HG02973 (cell line): ENCODE measurements at regions not wholly inside any gene's neighbourhood (a gene's known extent, or its start where the extent isn't known, plus 50 kb on each side); places are given as distances from the start of the nearest gene placed in this dataset.
"Not testable (repeated sequence)": the region's sequence is repeated elsewhere in the genome, so short reads cannot be mapped to it uniquely, and the experiment has no call there.

ENCODE experiments used
- ATAC-seq: cut with Tn5 transposase; IDR thresholded peaks from one replicate; pipeline ENCODE4 v1.9.1; 2021; ENCODE audit warnings: moderate library complexity; ENCODE audit not compliant: unreplicated experiment

DNA sequence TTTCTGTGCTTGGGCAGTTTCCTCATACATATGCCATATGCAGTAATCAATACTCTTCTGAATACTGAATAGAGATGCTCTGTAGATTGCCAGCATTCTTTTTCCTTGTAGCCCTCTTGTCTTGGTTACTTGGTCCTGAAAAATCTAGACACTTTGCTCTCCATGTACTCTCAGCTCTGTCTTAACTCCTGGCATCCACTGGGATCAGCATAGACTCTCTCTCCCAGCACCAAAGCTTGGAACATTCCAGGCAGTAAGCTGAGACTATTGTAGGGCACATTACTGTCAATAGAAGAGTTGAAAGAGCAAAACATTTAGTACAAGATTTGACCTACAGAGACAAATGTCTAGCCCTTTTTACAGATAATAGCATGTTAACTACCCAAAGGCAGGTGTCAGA, 1100.3 kb downstream of the TBL1XR1 start:
- no peak for ATAC-seq

DNA sequence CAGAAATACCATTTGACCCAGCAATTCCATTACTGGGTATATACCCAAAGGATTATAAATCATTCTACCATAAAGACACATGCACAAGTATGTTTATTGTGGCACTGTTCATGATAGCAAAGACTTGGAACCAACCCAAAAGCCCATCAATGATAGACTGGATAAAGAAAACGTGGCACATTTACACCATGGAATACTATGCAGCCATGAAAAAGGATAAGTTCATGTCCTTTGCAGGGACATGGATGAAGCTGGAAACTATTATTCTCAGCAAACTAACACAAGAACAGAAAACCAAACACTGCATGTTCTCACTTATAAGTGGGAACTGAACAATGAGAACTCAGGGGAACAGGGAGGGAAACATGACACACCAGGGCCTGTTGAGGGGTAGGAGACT, 1103.4 kb downstream of the TBL1XR1 start:
- not testable (repeated sequence) for ATAC-seq

DNA sequence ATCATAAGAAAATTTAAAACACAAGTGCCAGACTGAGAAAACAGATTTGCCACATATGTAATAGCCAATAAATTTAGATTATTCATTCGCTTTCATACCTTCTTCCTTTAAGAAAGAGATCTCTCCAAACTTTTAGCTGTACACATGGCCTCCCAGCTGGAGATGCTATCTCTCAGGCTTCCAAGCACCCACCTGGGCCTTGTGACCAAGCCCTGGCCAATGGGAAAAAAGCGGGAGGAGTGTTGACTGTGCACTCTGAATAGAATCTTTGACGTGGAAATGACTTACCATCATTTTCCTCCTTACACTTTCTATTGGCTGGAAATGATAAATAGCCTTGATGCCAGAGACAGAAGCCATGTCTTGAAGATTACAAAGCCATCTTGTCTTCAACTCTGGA, 1106.6 kb downstream of the TBL1XR1 start:
- no peak for ATAC-seq

DNA sequence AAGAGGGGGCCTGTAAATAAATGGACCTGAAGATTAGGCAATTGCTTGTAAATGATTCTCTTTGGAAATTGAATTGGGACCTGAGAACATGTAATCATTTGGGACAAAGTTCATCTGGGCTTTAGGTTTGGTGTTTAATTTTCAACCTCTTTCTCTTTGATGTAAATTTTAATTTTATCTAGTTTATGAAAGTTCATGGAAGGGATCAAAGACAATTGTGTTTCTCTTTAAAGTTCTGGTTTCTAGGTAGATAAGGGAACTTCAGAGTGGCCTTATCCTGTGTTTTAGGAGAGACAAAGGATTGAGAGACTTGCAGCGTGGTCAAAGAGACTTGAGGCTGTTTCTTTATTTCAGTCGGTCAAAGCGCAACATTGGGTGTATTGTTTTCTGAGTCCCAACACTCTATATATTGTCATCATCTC, 1108.3 kb downstream of the TBL1XR1 start:
- ATAC-seq, result no peak

GRCh38 chr3:176087066-176087697, 1110.1 kb downstream of the TBL1XR1 start:
- ATAC-seq, result no peak

DNA sequence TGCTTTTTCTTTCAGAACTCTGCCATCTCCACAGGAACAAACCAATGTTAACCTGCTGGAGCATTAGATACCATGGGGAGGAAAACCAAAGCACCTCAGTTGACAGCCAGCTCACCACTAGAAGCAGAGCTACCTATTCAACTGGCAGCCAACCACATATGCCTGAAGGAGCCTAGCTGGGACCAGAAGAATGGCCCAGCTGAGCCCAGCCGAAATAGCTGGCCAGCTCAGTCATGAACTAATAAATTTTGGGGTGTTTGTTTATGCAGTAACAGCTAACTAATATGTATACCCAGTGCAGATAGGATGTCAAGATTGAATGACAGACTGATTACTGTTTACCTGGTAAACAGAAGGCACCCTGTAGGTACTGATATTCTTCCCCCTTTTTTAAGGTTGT, 1117.5 kb downstream of the TBL1XR1 start:
- no peak for ATAC-seq

- ATAC-seq, result no peak
Observed at GRCh38 chr3:176078906-176079305, 1118.4 kb downstream of the TBL1XR1 start.

DNA sequence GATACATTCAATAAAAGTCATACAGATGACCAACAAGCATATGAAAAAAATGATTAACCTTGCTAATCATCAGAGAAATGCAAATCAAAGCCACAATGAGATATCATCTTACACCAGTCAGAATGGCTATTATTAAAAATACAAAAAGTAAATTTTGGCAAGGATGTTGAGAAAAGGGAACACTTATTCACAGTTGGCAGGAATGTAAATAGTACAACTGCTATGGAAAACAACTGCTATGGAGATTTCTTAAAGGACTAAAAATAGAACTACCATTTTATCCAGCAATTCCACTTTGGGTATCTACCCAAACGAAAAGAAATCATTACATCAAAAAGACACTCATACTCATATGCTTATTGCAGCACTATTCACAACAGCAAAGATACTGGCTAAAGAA, 1121.8 kb downstream of the TBL1XR1 start:
- no peak for ATAC-seq

- no peak for ATAC-seq
Observed at GRCh38 chr3:176075046-176075445, 1122.2 kb downstream of the TBL1XR1 start.

GRCh38 chr3:176074096-176074495, 1123.2 kb downstream of the TBL1XR1 start:
- ATAC-seq, result no peak

DNA sequence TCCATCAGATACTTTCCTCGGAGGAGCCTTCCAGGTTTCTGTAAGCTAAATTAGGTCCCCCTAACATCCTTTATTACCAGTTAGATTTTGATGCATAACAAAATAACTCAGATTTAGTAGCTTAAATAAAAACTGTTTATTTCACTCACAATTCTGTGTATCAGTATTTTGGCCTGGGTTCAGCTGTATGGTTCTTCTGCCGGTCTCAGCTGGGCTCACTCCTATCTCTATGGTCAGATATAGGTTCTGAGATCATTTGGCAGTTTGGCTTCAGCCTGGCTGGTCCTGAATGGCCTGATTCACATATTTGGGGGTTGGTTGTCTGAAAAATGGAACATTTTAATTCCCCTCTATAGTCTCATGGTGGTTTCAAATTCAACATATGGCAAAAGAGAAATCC, 1125.3 kb downstream of the TBL1XR1 start:
- no peak for ATAC-seq

GRCh38 chr3:176068750-176069149, 1128.5 kb downstream of the TBL1XR1 start:
- no peak for ATAC-seq

- ATAC-seq, result no peak
Observed at GRCh38 chr3:176058856-176059255, 1138.4 kb downstream of the TBL1XR1 start.

DNA sequence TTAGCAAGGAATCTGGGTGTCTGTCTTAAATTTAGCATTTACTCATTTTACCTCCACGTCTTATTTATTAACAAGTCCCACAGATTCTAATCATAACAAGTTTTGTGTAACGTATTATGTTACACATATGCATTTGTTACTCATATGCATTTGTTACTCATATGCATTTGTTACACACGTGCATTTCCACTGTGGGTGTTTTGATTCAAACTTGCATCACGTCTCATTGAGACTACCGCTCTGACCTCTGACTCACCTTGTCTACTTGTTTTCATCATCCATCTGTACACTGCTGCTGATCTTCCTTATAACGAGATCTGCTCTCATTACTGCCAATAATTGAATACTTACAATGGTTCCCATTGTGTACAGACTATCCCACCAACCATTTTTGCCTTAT, 1141.4 kb downstream of the TBL1XR1 start:
- ATAC-seq, result no peak

DNA sequence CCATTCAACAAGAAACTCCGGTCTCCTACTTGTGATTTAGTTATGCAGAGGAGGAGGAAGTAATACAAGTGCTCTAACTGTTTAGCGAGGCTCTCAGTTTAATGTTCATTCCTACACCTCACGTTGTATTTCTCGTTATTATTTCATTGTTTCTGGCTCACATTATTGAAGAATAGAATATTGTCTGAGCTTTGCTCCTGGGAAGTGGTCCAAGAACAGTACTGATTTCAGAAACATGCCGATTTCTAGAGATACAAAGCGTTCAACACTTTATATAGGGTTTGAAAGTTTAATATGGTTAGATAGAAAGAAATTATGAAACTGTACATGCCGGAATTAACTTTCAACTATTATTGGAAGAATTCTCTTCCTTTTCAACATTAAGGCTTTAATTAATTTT, 1145.5 kb downstream of the TBL1XR1 start:
- ATAC-seq, result no peak

- ATAC-seq, result no peak
Observed at GRCh38 chr3:176046703-176047102, 1150.6 kb downstream of the TBL1XR1 start.

DNA sequence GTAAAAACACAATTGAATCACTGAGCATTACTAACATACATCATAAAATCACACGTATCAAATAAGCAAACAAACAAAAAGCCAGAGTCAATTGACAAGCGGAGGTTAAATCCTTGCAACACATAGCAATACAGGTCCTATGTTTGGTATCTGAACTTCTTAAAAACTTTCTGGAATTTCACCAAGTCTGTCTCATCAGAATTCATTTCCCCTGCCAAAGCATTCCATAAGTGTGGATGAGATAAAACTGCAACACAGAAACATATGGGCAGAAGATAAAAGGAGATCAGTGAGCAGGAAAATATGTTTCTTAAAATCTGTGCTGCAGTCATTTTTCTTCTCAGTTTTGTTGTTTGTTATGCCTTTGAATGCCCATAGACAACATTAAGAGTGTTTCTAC, 1155.5 kb downstream of the TBL1XR1 start:
- ATAC-seq, result no peak

DNA sequence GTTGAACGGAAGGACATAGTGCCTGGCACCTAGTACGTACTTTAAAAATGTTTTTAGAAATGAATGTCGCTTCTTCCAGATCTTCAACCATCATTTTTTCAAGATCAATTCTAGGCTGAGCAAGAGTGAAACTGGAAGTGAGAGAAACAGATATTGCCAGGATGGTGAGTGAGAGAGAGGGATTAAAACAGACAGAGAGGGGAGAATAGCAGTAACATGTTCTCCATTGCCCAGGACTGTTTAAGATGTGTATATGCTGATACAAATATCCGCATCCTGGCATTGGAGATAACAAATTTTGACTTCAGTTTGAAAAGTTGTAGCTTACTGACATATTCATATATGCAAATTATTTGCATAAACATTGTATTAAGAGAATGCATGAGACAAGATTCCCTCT, 1156.1 kb downstream of the TBL1XR1 start:
- no peak for ATAC-seq

- no peak for ATAC-seq
Observed at GRCh38 chr3:176037636-176038035, 1159.6 kb downstream of the TBL1XR1 start.

DNA sequence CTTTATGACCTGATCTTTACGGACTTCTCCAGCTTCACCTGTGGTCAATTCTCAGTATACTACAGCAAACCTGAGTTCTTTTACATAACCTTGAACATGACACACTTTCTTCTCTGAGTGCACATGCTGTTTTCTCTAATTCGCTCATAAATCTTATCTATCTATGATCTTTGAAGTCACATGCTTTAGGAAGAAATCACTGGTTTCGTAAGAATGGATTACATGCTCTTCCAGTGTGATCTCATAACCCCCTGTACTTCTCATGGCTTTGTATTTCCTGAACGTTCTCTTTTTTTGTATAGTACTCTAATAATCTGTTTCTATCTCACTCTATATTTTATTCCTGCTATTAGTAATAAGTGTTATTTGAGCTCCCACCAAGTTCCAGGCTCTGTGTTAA, 1165.2 kb downstream of the TBL1XR1 start:
- ATAC-seq, result no peak

GRCh38 chr3:176016203-176016602, 1157.1 kb downstream of the NAALADL2 start:
- ATAC-seq, result not testable (repeated sequence)

DNA sequence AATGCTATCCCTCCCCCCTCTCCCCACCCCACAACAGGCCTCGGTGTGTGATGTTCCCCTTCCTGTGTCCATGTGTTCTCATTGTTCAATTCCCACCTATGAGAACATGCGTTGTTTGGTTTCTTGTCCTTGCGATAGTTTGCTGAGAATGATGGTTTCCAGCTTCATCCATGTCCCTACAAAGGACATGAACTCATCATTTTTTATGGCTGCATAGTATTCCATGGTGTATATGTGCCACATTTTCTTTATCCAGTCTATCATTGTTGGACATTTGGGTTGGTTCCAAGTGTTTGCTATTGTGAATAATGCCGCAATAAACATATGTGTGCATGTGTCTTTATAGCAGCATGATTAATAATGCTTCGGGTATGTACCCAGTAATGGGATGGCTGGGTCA, 1156.1 kb downstream of the NAALADL2 start:
- not testable (repeated sequence) for ATAC-seq

DNA sequence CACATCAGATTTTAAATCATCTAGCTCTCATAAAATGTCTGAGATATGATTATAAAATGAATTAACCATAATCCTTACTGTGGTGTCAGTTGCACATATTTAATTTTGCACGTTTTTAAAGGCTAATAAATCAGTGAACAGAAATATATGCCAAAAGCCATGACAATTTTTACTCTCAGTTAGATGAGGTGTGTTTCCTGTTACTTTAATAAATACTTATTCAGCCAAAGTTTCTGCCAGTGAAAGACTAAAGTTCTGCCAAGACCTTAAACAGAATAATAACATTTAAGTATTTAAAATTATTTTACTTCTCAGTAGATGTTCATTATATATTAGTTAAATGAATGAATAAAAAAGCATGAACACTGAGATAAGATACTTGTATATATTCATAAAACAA, 1150.1 kb downstream of the NAALADL2 start:
- ATAC-seq, result no peak
